BLaER1 treated with 17β-estradiol and CSF1 and Interleukin-3, amounts not matched to agents 10 nM and 100 nM (cell line): ENCODE measurements at regions not wholly inside any gene's neighbourhood (a gene's known extent, or its start where the extent isn't known, plus 50 kb on each side); places are given as distances from the start of the nearest gene placed in this dataset.
A peak's percentile ranks its signal among the peaks of the same experiment; 100 is the strongest.

Experiments used
- H3K27ac ChIP-seq, 11 experiments: shearing (Covaris generic); formaldehyde crosslinking; 2 replicates each; pipeline ENCODE4 v1.8.1; 2022
- H3K27me3 ChIP-seq, 11 experiments: shearing (Covaris generic); formaldehyde crosslinking; 2 replicates each; pipeline ENCODE4 v1.8.1; 2022
- H3K36me3 ChIP-seq, 11 experiments: shearing (Covaris generic); formaldehyde crosslinking; 2 replicates each; pipeline ENCODE4 v1.8.1; 2022
- H3K4me1 ChIP-seq, 10 experiments: shearing (Covaris generic); formaldehyde crosslinking; 2 replicates each; pipeline ENCODE4 v1.8.1; 2022
- H3K4me2 ChIP-seq, 11 experiments: shearing (Covaris generic); formaldehyde crosslinking; 2 replicates each; pipeline ENCODE4 v1.8.1; 2022
- H3K4me3 ChIP-seq, 10 experiments: shearing (Covaris generic); formaldehyde crosslinking; 2 replicates each; pipeline ENCODE4 v1.8.1; 2022
- H3K9ac ChIP-seq, 11 experiments: shearing (Covaris generic); formaldehyde crosslinking; 2 replicates each; pipeline ENCODE4 v1.8.1; 2022
- H3K9me3 ChIP-seq, 11 experiments: shearing (Covaris generic); formaldehyde crosslinking; replicated peaks in 1 of 11; 2 replicates each; pipeline ENCODE4 v1.8.1; 2022
- H4K20me1 ChIP-seq, 11 experiments: shearing (Covaris generic); formaldehyde crosslinking; 2 replicates each; pipeline ENCODE4 v1.8.1; 2022
- Cebpa-rat ChIP-seq, 11 experiments: shearing (Covaris generic); IDR thresholded peaks; 2 replicates each; pipeline ENCODE4 v1.8.1; 2022

GRCh38 chr14:47763188-47763854 is 87.9 kb upstream of the MDGA2 start:
- H3K9me3 ChIP-seq = peaks cover 0 to 11% (median 7%) of the 10 kb centered on the region in 11 experiments; a peak in 12 of 22 replicates
- no peak overlapping the region for H3K4me2 ChIP-seq
- H3K27ac ChIP-seq = no peak overlapping the region
- no peak overlapping the region for H3K9ac ChIP-seq
- no peaks in the 10 kb centered on the region for H4K20me1 ChIP-seq
- no peaks in the 10 kb centered on the region for H3K27me3 ChIP-seq
- H3K4me1 ChIP-seq = no peaks in the 10 kb centered on the region
- no peak overlapping the region for H3K4me3 ChIP-seq
- no peak for TF ChIP-seq Cebpa-rat (IDR thresholded peaks at IDR 0.05)
- H3K36me3 ChIP-seq = no peaks in the 10 kb centered on the region

- Histone ChIP-seq H3K27ac (no peak overlapping the region), H3K9ac (no peak overlapping the region), H3K4me3 (no peak overlapping the region), H3K36me3 (no peaks in the 10 kb centered on the region), H3K4me2 (peak overlapping the region in 4 of 11 experiments; percentile 8 to 57 (median 35); a peak in 5 of 22 replicates), H3K9me3 (0 out of 22 replicates have a peak, but pooled peaks cover 0 to under 1% (median 0%) of the 10 kb centered on the region in 11 experiments), H4K20me1 (no peaks in the 10 kb centered on the region), H3K27me3 (no peaks in the 10 kb centered on the region), H3K4me1 (peaks cover 0 to 25% (median 4%) of the 10 kb centered on the region in 10 experiments; a peak in 7 of 20 replicates)
- TF ChIP-seq Cebpa-rat (IDR thresholded peaks at IDR 0.05) = no peak
Measured at GRCh38 chr14:47746986-47747385, 71.6 kb upstream of the MDGA2 start.

DNA sequence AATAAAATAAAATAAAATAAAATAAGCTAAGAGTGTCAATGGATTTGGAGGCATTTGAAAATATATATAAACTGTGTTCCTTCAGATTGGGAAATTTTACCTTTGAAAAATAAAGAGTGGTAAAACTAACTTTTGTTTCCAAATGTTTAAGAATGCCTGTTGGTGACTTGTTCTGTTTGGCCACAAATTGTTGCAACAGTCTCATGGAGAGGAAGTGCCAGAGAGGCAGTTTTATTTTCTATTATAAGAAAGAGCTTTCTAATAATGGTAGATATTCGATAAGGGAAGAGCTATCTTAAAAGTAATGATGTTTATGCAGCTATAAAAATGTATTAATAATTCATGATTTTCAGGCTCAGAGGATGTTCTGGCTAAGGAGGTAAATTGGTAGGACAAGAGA is 68.8 kb upstream of the MDGA2 start:
- H3K27me3 ChIP-seq = no peaks in the 10 kb centered on the region
- H3K36me3 ChIP-seq = no peaks in the 10 kb centered on the region
- 0 out of 22 replicates have a peak overlapping the region, but pooled peaks of 1 of the 11 experiments have one; percentile 5 for H3K9ac ChIP-seq
- no peak for TF ChIP-seq Cebpa-rat (IDR thresholded peaks at IDR 0.05)
- peak overlapping the region in 7 of 11 experiments; percentile 19 to 56 (median 29); a peak in 9 of 22 replicates for H3K4me2 ChIP-seq
- no peak overlapping the region for H3K4me3 ChIP-seq
- peaks cover 0 to 25% (median 4%) of the 10 kb centered on the region in 10 experiments; a peak in 7 of 20 replicates for H3K4me1 ChIP-seq
- peak overlapping the region in 6 of 11 experiments; percentile 28 to 60 (median 40); a peak in 10 of 22 replicates for H3K27ac ChIP-seq
- no peaks in the 10 kb centered on the region for H4K20me1 ChIP-seq
- H3K9me3 ChIP-seq = no peaks in the 10 kb centered on the region

DNA sequence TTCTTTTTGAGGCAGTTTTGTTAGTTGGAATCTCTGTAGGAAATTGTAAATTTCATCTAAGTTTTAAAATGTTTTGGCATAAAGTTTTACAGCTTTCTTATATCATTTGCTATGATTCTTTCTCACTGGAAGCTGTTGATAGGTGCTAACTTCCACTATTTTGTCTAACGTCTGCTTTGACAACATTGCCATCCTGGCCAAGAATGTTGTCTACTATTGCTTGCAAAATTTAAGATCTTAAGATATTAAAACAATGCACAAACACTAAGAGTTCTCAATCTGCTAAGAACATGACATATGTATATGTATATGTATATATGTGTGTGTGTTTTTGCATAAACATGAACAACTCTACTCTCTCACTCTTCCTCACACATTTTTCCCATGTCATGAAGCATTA is 64.1 kb upstream of the MDGA2 start:
- Histone ChIP-seq H3K27me3 (no peaks in the 10 kb centered on the region), H4K20me1 (no peaks in the 10 kb centered on the region), H3K27ac (no peak overlapping the region), H3K36me3 (no peaks in the 10 kb centered on the region), H3K4me3 (no peak overlapping the region), H3K9ac (no peak overlapping the region), H3K4me2 (no peak overlapping the region), H3K9me3 (no peaks in the 10 kb centered on the region), H3K4me1 (peaks cover 0 to 12% (median 2%) of the 10 kb centered on the region in 10 experiments; a peak in 7 of 20 replicates)
- no peak for TF ChIP-seq Cebpa-rat (IDR thresholded peaks at IDR 0.05)

- TF ChIP-seq Cebpa-rat (IDR thresholded peaks at IDR 0.05) = no peak
- no peaks in the 10 kb centered on the region for H3K4me1 ChIP-seq
- H3K27me3 ChIP-seq = no peaks in the 10 kb centered on the region
- H3K9ac ChIP-seq = no peak overlapping the region
- H3K36me3 ChIP-seq = no peaks in the 10 kb centered on the region
- H3K27ac ChIP-seq = no peak overlapping the region
- no peak overlapping the region for H3K4me2 ChIP-seq
- H4K20me1 ChIP-seq = no peaks in the 10 kb centered on the region
- no peak overlapping the region for H3K4me3 ChIP-seq
- no peaks in the 10 kb centered on the region for H3K9me3 ChIP-seq
Measured at GRCh38 chr14:47730296-47730695, 54.9 kb upstream of the MDGA2 start.
